Psoas muscle (tissue), 7 donors: ENCODE measurements at regions not wholly inside any gene's neighbourhood (a gene's known extent, or its start where the extent isn't known, plus 50 kb on each side); places are given as distances from the start of the nearest gene placed in this dataset.

Experiments used
- ATAC-seq, 4 donors: fragments of 200-7000 bp; cut with Tn5 transposase; one replicate each; pipeline ENCODE4 v1.9.1; 2020; ENCODE audit warnings: moderate library complexity in 3 of 4, mild to moderate bottlenecking in 2 of 4
- DNase-seq, 2 donors: peaks; one replicate each; pipeline ENCODE4 v3.0.0-alpha.2; 2020
- H3K27ac ChIP-seq: fragments of 200-600 bp; one replicate; pipeline ENCODE4 v1.8.0; 2022
- H3K27me3 ChIP-seq, 3 donors: fragments of 200-600 bp in 1 of 3; one replicate each; pipeline versions ENCODE4 v1.6.1 to v1.8.0; 2013 to 2022; ENCODE audit warnings: low read length in 2 of 3, mild to moderate bottlenecking in 2 of 3, moderate library complexity in 1 of 3; ENCODE audit not compliant: insufficient read depth in 3 of 3
- H3K36me3 ChIP-seq, 2 donors: fragments of 200-600 bp in 1 of 2; one replicate each; pipeline versions ENCODE4 v1.6.1 to v1.8.0; 2013 to 2022; ENCODE audit warnings: low read depth in 1 of 2, mild to moderate bottlenecking in 1 of 2, moderate library complexity in 1 of 2; ENCODE audit not compliant: insufficient read depth in 1 of 2
- H3K4me1 ChIP-seq: fragments of 200-600 bp; one replicate; pipeline ENCODE4 v1.8.0; 2022
- H3K4me3 ChIP-seq: fragments of 200-600 bp; one replicate; pipeline ENCODE4 v1.8.0; 2022; ENCODE audit warnings: mild to moderate bottlenecking
- H3K9me3 ChIP-seq: fragments of 200-600 bp; one replicate; pipeline ENCODE4 v1.8.0; 2022
- WGBS, 3 donors: extraction: QIAGEN DNeasy Blood & Tissue Kit; methylation state at CpG; one replicate each; pipeline versions ENCODE4 v1.1.6 to v1.1.7; 2013; 5-methylcytosine and 5-hydroxymethylcytosine counted together
- intact Hi-C, 2 donors: fragments of 100-400 bp; cut with DNase I; formaldehyde crosslinking; loops; one replicate each; pipeline versions ENCODE4 v1.11.0 to v1.14.2; 2022
- TF ChIP-seq, protein P1 (sequence below): fragments of 200-600 bp; IDR thresholded peaks from one replicate; pipeline ENCODE4 v1.8.0; 2022; ENCODE audit warnings: antibody characterized with exemption
- donor health status: healthy with polysubstance abuse.
- donor health status: DM: no; HTN: no; CAD: no; lungs with moderate emphysema.
- donor health status: Bipolar disorder and iron deficiency.
- donor health status: healthy.
- donor health status: DM: yes; HTN: yes; CAD: no.
- donor health status: DM: no; HTN: no; CAD: no.
- donor health status: DM: yes; HTN: yes; CAD: no.

DNA sequence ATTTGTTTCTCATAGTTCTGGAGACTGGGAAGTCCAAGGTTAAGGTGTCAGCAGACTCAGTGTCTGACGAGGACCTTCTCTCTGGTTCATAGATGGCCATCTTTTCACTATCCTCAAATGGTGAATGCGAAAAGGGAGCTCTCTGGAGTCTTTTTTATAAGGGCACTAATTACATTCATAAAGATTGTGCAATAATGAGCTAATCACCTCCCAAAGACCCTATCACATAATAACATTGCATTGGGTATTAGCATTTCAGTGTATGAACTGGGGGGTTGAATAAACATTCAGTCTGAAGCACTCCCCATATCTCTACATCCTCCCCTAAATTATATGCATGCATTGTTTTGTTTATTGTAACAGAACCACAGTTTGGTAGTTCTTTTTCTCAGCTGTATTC lies 1086.5 kb downstream of the CDH11 start:
- H3K36me3 ChIP-seq: no peaks in the 10 kb centered on the region
- H3K9me3 ChIP-seq: no peaks in the 10 kb centered on the region
- no peaks in the 10 kb centered on the region for H3K27me3 ChIP-seq
- no peaks in the 10 kb centered on the region for H3K4me1 ChIP-seq
- H3K4me3 ChIP-seq: no peak overlapping the region
- ATAC-seq: no peak
- intact Hi-C loops: no loop called here
- DNase-seq: no peak
- H3K27ac ChIP-seq: no peak overlapping the region
- WGBS, 3 donors: 74 to 82% (median 79%) methylated on average over 2 of the region's 2 CpGs
- TF ChIP-seq, protein P1, sequence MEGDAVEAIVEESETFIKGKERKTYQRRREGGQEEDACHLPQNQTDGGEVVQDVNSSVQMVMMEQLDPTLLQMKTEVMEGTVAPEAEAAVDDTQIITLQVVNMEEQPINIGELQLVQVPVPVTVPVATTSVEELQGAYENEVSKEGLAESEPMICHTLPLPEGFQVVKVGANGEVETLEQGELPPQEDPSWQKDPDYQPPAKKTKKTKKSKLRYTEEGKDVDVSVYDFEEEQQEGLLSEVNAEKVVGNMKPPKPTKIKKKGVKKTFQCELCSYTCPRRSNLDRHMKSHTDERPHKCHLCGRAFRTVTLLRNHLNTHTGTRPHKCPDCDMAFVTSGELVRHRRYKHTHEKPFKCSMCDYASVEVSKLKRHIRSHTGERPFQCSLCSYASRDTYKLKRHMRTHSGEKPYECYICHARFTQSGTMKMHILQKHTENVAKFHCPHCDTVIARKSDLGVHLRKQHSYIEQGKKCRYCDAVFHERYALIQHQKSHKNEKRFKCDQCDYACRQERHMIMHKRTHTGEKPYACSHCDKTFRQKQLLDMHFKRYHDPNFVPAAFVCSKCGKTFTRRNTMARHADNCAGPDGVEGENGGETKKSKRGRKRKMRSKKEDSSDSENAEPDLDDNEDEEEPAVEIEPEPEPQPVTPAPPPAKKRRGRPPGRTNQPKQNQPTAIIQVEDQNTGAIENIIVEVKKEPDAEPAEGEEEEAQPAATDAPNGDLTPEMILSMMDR: no peak

DNA sequence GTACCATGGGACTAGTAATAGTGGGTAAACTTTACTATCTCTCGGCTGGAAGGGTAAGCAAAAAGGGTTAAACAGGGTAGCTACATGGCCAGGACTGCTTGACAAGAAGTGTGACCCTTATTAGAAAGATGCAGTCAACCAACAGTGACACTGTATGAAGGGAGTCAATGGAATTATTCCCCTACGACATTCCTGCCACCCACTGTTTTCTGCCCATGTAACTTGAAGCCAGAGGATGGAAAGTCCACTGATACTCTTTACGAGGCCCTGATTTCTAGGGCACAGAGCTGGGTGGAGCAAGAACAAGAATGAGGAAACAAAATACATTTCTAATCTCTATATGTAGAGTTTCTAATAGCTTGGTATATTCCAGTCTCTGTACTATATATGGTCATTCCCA lies 1102.5 kb downstream of the CDH11 start:
- H3K27me3 ChIP-seq: no peaks in the 10 kb centered on the region
- H3K4me3 ChIP-seq: no peak overlapping the region
- ATAC-seq (no peak), DNase-seq (no peak)
- no peaks in the 10 kb centered on the region for H3K9me3 ChIP-seq
- no peak overlapping the region for H3K27ac ChIP-seq
- no peaks in the 10 kb centered on the region for H3K4me1 ChIP-seq
- intact Hi-C loops: no loop called here
- TF ChIP-seq, protein P1: no peak
- H3K36me3 ChIP-seq: no peaks in the 10 kb centered on the region
- WGBS, 3 donors: 62 to 74% (median 62%) methylated on average over 3 of the region's 3 CpGs

DNA sequence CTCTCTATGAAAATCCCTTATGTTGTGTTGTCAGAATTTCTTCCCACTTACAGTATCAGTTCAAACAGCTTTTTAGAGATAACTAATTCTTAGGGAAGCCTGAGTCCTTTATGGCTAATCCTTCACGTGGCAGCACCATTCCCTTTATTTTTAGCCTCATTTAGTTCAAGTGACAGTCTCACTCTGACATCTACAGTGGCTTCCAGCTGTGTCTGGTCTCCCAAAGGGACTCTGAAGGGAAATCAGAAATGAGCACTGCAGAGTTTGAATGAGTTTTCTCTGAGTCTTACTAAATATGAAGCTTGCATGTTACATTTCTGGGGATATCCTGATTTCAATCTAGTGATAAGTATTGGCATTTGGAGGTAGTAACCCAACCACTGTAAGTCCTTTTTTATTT lies 1104.1 kb downstream of the CDH11 start:
- 7 to 11% (median 8%) methylated on average over 1 of the region's 1 CpG for WGBS, 3 donors
- H3K27ac ChIP-seq: no peak overlapping the region
- no peak overlapping the region for H3K4me3 ChIP-seq
- ATAC-seq (no peak), DNase-seq (no peak)
- intact Hi-C loops: no loop called here
- TF ChIP-seq, protein P1: no peak
- H3K36me3 ChIP-seq: no peaks in the 10 kb centered on the region
- H3K9me3 ChIP-seq: no peaks in the 10 kb centered on the region
- no peaks in the 10 kb centered on the region for H3K27me3 ChIP-seq
- H3K4me1 ChIP-seq: no peaks in the 10 kb centered on the region

DNA sequence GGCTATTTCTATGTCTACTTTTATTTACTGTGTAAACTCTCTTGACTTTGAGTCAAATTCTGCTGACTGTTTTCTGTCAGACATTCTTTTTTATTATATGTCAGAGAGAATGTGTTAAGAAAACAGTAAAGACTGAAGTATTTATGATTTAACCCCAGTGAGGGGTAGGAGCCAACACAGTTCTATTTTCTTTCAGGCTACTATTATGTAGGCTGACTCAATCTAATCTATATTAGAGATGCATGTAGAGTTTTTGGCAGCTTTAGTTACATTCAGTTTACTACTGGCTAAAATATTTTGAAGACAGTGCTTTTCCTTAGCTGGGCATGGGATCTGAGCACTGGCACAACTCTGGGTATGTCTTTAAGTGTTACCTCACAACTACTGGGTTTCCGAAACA lies 1108.0 kb downstream of the CDH11 start:
- Histone ChIP-seq H3K4me1 (no peaks in the 10 kb centered on the region), H3K27me3 (no peaks in the 10 kb centered on the region), H3K4me3 (no peak overlapping the region), H3K9me3 (no peaks in the 10 kb centered on the region), H3K27ac (no peak overlapping the region), H3K36me3 (no peaks in the 10 kb centered on the region)
- 67 to 81% (median 67%) methylated on average over 1 of the region's 1 CpG for WGBS, 3 donors
- TF ChIP-seq, protein P1: no peak
- intact Hi-C loops: no loop called here
- DNase-seq (no peak), ATAC-seq (no peak)

DNA sequence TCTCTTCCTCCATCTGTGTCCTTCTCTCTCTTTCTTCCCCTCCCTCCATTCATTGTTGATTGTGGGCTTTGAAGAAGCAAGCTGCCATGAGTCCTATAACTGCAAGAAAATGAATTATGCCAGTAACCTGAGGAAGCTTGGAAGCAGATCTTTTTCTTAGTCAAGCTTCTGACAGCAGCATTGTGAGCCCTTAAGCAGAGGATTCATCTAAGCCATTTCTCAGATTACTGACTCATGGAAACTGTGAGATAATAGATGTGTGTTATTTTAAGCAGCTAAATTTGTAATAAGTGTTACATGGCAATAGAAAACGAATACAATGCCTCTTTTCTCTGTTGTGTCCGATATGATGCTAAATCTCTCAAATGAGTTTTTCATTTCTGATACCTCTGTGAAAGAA lies 1109.7 kb downstream of the CDH11 start:
- WGBS, 3 donors: 17 to 29% (median 21%) methylated on average over 2 of the region's 2 CpGs
- no peaks in the 10 kb centered on the region for H3K9me3 ChIP-seq

More for the DNA sequence above, 1109.7 kb downstream of the CDH11 start:
- intact Hi-C loops: no loop called here
- ATAC-seq: no peak
- TF ChIP-seq, protein P1: no peak
- H3K27ac ChIP-seq: no peak overlapping the region
- H3K36me3 ChIP-seq: no peaks in the 10 kb centered on the region
- H3K4me1 ChIP-seq: no peaks in the 10 kb centered on the region
- no peaks in the 10 kb centered on the region for H3K27me3 ChIP-seq
- no peak for DNase-seq
- H3K4me3 ChIP-seq: no peak overlapping the region
